K562 (cell line): ENCODE measurements at regions not wholly inside any gene's neighbourhood (a gene's known extent, or its start where the extent isn't known, plus 50 kb on each side); places are given as distances from the start of the nearest gene placed in this dataset.

Experiments
- BRD9 ChIP-seq: fragments of 450-650 bp; IDR thresholded peaks from 2 replicates; pipeline ENCODE4 v1.6.1; 2018; ENCODE audit warnings: low read depth; ENCODE audit not compliant: partially characterized antibody
- CHD2 ChIP-seq: IDR thresholded peaks from 2 replicates; pipeline ENCODE4 v1.6.1; 2011; ENCODE audit warnings: low read depth, low read length
- CTBP1 ChIP-seq: fragments of 450-650 bp; IDR thresholded peaks from 2 replicates; pipeline ENCODE4 v1.6.1; 2016; ENCODE audit warnings: borderline replicate concordance
- MAFG ChIP-seq: fragments of 450-650 bp; conservative IDR thresholded peaks from 2 replicates; pipeline ENCODE4 v1.6.1; 2016; ENCODE audit warnings: missing genetic modification characterization, missing compliant biosample characterization
- MCM2 ChIP-seq: fragments of 450-650 bp; IDR thresholded peaks from 2 replicates; pipeline ENCODE4 v1.6.1; 2017; ENCODE audit warnings: low read depth, mild to moderate bottlenecking
- NFATC3 ChIP-seq: fragments of 450-650 bp; IDR thresholded peaks from 2 replicates; pipeline ENCODE4 v1.6.1; 2017; ENCODE audit warnings: mild to moderate bottlenecking
- PURB ChIP-seq: sonication (generic); formaldehyde crosslinking; IDR thresholded peaks from 2 replicates; pipeline ENCODE4 v1.9.0; 2021; ENCODE audit warnings: low read depth, mild to moderate bottlenecking, missing genetic modification reagents
- SP2 ChIP-seq: IDR thresholded peaks from 2 replicates; pipeline ENCODE4 v1.6.1; 2011; ENCODE audit warnings: mild to moderate bottlenecking, low read depth, low read length, moderate library complexity; ENCODE audit not compliant: poor library complexity, severe bottlenecking; ENCODE audit errors: extremely low read depth
- STAG1 ChIP-seq: sonication (generic); formaldehyde crosslinking; IDR thresholded peaks from 2 replicates; pipeline ENCODE4 v1.5.0; 2020; ENCODE audit warnings: missing genetic modification reagents, borderline replicate concordance
- TAF15 ChIP-seq: fragments of 200-400 bp; formaldehyde crosslinking; IDR thresholded peaks from 2 replicates; pipeline ENCODE4 v1.6.1; 2017; ENCODE audit warnings: mild to moderate bottlenecking, low read depth, low read length, moderate library complexity
- TF ChIP-seq, protein P1 (sequence below): fragments of 250-450 bp; sonication (Bioruptor Pico); IDR thresholded peaks from 2 replicates; pipeline ENCODE4 v1.5.0; 2020; ENCODE audit warnings: mild to moderate bottlenecking, borderline replicate concordance
- TF ChIP-seq, protein P2 (sequence below), 2 experiments: fragments of 450-650 bp; IDR thresholded peaks; 2 replicates each; pipeline ENCODE4 v1.6.1; 2016; ENCODE audit warnings: mild to moderate bottlenecking in 2 of 2, borderline replicate concordance in 1 of 2, low read depth in 1 of 2, moderate library complexity in 1 of 2

DNA sequence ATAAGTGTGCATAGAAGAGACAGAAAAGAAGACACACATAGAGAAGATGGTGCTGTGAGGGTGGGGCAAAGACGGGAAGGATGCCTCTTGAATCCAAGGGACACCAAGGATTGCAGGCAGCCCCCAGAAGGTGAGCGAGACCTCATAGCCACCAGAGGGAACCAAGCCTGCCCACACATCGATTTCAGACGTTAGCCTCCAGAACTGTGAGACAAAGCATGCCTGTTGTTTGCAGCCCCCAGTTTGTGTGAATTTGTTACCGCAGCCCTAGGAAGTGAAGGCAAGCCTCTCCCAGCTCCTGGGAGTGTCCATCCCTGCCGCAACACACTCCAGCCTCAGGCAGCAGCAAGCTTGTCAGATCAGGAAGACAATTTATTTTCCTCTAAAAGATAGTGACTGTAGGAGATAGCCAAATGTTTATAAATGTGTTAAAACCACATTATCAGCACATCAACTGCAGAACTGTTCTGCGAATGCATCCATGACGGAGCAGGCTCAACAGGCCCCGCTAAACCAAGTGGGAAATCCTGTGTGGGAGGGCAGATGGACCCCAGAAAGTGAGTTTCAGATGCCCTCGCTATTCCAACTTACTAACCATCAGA lies 543.3 kb downstream of the MATN1 start (continued):
- TF ChIP-seq, protein P1, sequence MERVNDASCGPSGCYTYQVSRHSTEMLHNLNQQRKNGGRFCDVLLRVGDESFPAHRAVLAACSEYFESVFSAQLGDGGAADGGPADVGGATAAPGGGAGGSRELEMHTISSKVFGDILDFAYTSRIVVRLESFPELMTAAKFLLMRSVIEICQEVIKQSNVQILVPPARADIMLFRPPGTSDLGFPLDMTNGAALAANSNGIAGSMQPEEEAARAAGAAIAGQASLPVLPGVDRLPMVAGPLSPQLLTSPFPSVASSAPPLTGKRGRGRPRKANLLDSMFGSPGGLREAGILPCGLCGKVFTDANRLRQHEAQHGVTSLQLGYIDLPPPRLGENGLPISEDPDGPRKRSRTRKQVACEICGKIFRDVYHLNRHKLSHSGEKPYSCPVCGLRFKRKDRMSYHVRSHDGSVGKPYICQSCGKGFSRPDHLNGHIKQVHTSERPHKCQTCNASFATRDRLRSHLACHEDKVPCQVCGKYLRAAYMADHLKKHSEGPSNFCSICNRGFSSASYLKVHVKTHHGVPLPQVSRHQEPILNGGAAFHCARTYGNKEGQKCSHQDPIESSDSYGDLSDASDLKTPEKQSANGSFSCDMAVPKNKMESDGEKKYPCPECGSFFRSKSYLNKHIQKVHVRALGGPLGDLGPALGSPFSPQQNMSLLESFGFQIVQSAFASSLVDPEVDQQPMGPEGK (CRISPR knock-in tag), result no peak
- TF ChIP-seq MCM2 (no peak), SP2 (no peak), CHD2 (no peak), BRD9 (no peak), STAG1 (CRISPR knock-in tag) (no peak), PURB (CRISPR knock-in tag) (no peak), MAFG (tag) (no peak), NFATC3 (no peak), TAF15 (no peak), CTBP1 (peak; percentile 76)
- TF ChIP-seq, protein P2, sequence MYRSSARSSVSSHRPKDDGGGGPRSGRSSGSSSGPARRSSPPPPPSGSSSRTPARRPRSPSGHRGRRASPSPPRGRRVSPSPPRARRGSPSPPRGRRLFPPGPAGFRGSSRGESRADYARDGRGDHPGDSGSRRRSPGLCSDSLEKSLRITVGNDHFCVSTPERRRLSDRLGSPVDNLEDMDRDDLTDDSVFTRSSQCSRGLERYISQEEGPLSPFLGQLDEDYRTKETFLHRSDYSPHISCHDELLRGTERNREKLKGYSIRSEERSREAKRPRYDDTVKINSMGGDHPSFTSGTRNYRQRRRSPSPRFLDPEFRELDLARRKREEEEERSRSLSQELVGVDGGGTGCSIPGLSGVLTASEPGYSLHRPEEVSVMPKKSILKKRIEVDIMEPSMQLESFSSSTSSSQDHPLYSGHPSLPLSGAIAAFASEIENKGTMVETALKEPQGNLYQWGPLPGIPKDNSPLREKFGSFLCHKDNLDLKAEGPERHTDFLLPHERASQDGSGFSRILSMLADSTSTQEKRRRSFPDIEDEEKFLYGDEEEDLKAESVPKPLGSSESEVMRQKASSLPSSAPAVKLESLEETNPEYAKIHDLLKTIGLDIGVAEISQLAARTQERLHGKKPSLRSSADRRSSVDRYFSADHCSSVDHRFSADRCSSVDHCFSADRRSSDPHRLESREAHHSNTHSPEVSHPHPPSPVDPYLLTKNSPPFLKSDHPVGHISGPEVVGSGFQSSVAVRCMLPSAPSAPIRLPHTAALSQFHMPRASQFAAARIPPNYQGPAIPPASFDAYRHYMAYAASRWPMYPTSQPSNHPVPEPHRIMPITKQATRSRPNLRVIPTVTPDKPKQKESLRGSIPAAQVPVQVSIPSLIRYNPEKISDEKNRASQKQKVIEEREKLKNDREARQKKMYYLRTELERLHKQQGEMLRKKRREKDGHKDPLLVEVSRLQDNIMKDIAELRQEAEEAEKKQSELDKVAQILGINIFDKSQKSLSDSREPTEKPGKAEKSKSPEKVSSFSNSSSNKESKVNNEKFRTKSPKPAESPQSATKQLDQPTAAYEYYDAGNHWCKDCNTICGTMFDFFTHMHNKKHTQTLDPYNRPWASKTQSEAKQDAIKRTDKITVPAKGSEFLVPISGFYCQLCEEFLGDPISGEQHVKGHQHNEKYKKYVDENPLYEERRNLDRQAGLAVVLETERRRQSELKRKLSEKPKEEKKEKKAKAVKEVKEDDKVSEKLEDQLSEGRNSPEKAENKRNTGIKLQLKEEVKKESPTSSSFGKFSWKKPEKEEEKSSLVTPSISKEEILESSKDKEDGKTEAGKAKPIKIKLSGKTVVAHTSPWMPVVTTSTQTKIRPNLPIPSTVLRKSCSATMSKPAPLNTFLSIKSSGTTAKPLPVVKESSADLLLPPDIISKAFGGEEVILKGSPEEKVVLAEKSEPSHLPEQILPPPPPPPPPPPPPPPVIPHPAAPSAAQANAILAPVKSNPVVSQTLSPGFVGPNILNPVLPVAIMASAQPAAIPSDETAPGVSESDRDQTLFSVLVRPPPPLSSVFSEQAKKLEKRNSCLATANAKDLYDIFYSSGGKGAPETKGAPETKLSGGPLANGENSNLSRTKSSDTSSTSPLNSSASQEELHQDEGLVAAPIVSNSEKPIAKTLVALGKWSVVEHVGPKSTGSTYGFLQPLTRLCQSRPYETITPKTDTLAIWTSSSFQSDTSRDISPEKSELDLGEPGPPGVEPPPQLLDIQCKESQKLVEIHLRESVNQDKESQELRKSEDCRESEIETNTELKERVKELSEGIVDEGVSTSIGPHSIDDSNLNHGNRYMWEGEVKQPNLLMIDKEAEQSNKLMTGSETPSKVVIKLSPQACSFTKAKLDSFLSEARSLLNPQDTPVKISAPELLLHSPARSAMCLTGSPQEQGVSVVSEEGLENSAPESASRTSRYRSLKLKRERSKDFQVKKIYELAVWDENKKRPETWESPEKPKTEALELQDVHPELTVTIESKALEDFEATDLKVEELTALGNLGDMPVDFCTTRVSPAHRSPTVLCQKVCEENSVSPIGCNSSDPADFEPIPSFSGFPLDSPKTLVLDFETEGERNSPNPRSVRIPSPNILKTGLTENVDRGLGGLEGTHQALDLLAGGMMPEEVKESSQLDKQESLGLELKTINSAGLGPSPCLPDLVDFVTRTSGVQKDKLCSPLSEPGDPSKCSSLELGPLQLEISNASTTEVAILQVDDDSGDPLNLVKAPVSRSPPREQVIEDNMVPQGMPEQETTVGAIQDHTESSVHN (IDR thresholded peaks at IDR 0.05; ENCODE audit: borderline replicate concordance in 1 of 2, low read depth in 1 of 2), result no peak
